ENCODE measurements at regions not wholly inside any gene's neighbourhood (a gene's known extent, or its start where the extent isn't known, plus 50 kb on each side); places are given as distances from the start of the nearest gene placed in this dataset.

GRCh38 chr12:98360401-98360800 lies 155.0 kb upstream of the TMPO start:
- Mint-ChIP-seq H3K27ac (no peak overlapping the region), H3K36me3 (ENCODE audit: low read depth) (no peaks in the 10 kb centered on the region), H3K4me3 (no peak overlapping the region), H3K27me3 (ENCODE audit: low read depth) (peaks cover 25% of the 10 kb centered on the region), H3K9me3 (ENCODE audit: insufficient read depth) (no peaks in the 10 kb centered on the region), H3K4me1 (ENCODE audit: low read depth) (no peaks in the 10 kb centered on the region)
- DNase-seq (no peak), ATAC-seq (no peak)
- ChIA-PET CTCF (no interaction called here), POLR2A (no interaction called here)

- no peak overlapping the region for H3K27ac Mint-ChIP-seq
- no peak for DNase-seq
- H3K4me3 Mint-ChIP-seq = no peak overlapping the region
- H3K27me3 Mint-ChIP-seq (ENCODE audit: low read depth) = peaks cover 32% of the 10 kb centered on the region
- no peak for ATAC-seq
- ChIA-PET CTCF (no interaction called here), POLR2A (no interaction called here)
- no peaks in the 10 kb centered on the region for H3K9me3 Mint-ChIP-seq (ENCODE audit: insufficient read depth)
- H3K36me3 Mint-ChIP-seq (ENCODE audit: low read depth) = peaks cover 5% of the 10 kb centered on the region
- peaks cover 33% of the 10 kb centered on the region for H3K4me1 Mint-ChIP-seq (ENCODE audit: low read depth)
Observed at GRCh38 chr12:98369581-98369980, 145.8 kb upstream of the TMPO start.

- ChIA-PET CTCF (interaction anchor here (0.6 to 1.4 kb wide), 3 partner anchors 12 to 144 kb away, joined by 3 to 4 read pairs (median 3); no protein-coding TSS in a partner anchor), POLR2A (no interaction called here)
- DNase-seq = no peak
- Mint-ChIP-seq H3K36me3 (ENCODE audit: low read depth) (peaks cover 5% of the 10 kb centered on the region), H3K27me3 (ENCODE audit: low read depth) (peaks cover 36% of the 10 kb centered on the region), H3K4me1 (ENCODE audit: low read depth) (peaks cover 33% of the 10 kb centered on the region), H3K9me3 (ENCODE audit: insufficient read depth) (no peaks in the 10 kb centered on the region), H3K27ac (peak overlapping the region; percentile 29), H3K4me3 (peak overlapping the region; percentile 3)
- peak; percentile 61 for ATAC-seq
Observed at GRCh38 chr12:98370976-98371375, 144.4 kb upstream of the TMPO start.

GRCh38 chr12:98371419-98371818 lies 144.0 kb upstream of the TMPO start:
- Mint-ChIP-seq H3K27me3 (ENCODE audit: low read depth) (peaks cover 38% of the 10 kb centered on the region), H3K27ac (peak overlapping the region; percentile 29), H3K9me3 (ENCODE audit: insufficient read depth) (no peaks in the 10 kb centered on the region), H3K4me3 (peak overlapping the region; percentile 3), H3K4me1 (ENCODE audit: low read depth) (peaks cover 33% of the 10 kb centered on the region), H3K36me3 (ENCODE audit: low read depth) (peaks cover 5% of the 10 kb centered on the region)
- ChIA-PET POLR2A (no interaction called here), CTCF (interaction anchor here (0.6 to 1.4 kb wide), 3 partner anchors 13 to 145 kb away, joined by 3 to 4 read pairs (median 3); no protein-coding TSS in a partner anchor)
- DNase-seq (peak; percentile 27), ATAC-seq (peak; percentile 19)

GRCh38 chr12:98372340-98373024 lies 142.9 kb upstream of the TMPO start:
- no peaks in the 10 kb centered on the region for H3K9me3 Mint-ChIP-seq (ENCODE audit: insufficient read depth)
- H3K4me3 Mint-ChIP-seq = no peak overlapping the region
- no peak for DNase-seq
- peaks cover 5% of the 10 kb centered on the region for H3K36me3 Mint-ChIP-seq (ENCODE audit: low read depth)
- peaks cover 39% of the 10 kb centered on the region for H3K27me3 Mint-ChIP-seq (ENCODE audit: low read depth)
- peaks cover 33% of the 10 kb centered on the region for H3K4me1 Mint-ChIP-seq (ENCODE audit: low read depth)
- ATAC-seq = no peak
- H3K27ac Mint-ChIP-seq = no peak overlapping the region
- ChIA-PET CTCF (no interaction called here), POLR2A (no interaction called here)

- DNase-seq (peak; percentile 23), ATAC-seq (peak; percentile 38)
- Mint-ChIP-seq H3K36me3 (ENCODE audit: low read depth) (peaks cover 5% of the 10 kb centered on the region), H3K27ac (no peak overlapping the region), H3K4me3 (no peak overlapping the region), H3K27me3 (ENCODE audit: low read depth) (peaks cover 43% of the 10 kb centered on the region), H3K4me1 (ENCODE audit: low read depth) (peaks cover 33% of the 10 kb centered on the region), H3K9me3 (ENCODE audit: insufficient read depth) (no peaks in the 10 kb centered on the region)
- POLR2A ChIA-PET = no interaction called here
- CTCF ChIA-PET = no interaction called here
Observed at GRCh38 chr12:98373025-98373554, 142.3 kb upstream of the TMPO start.

GRCh38 chr12:98374007-98374406 lies 141.4 kb upstream of the TMPO start:
- H3K27me3 Mint-ChIP-seq (ENCODE audit: low read depth) = peaks cover 46% of the 10 kb centered on the region
- no peak overlapping the region for H3K27ac Mint-ChIP-seq
- CTCF ChIA-PET = interaction anchor here (0.9 to 2.6 kb wide), 2 partner anchors 23 to 1387 kb away, joined by 4 to 14 read pairs; no protein-coding TSS in a partner anchor
- H3K36me3 Mint-ChIP-seq (ENCODE audit: low read depth) = peaks cover 5% of the 10 kb centered on the region
- POLR2A ChIA-PET = no interaction called here
- peak; percentile 32 for DNase-seq
- H3K4me1 Mint-ChIP-seq (ENCODE audit: low read depth) = peaks cover 33% of the 10 kb centered on the region
- H3K4me3 Mint-ChIP-seq = no peak overlapping the region
- H3K9me3 Mint-ChIP-seq (ENCODE audit: insufficient read depth) = no peaks in the 10 kb centered on the region
- peak; percentile 46 for ATAC-seq

GRCh38 chr12:98379106-98379505 lies 136.3 kb upstream of the TMPO start:
- ATAC-seq = no peak
- no peak overlapping the region for H3K4me3 Mint-ChIP-seq
- no peak for DNase-seq
- no peak overlapping the region for H3K27ac Mint-ChIP-seq
- H3K4me1 Mint-ChIP-seq (ENCODE audit: low read depth) = no peaks in the 10 kb centered on the region
- ChIA-PET CTCF (interaction anchor here (1.4 kb wide), 1 partner anchor 21 kb away, joined by 3 read pairs; no protein-coding TSS in a partner anchor), POLR2A (no interaction called here)
- no peaks in the 10 kb centered on the region for H3K9me3 Mint-ChIP-seq (ENCODE audit: insufficient read depth)
- peaks cover 55% of the 10 kb centered on the region for H3K27me3 Mint-ChIP-seq (ENCODE audit: low read depth)
- H3K36me3 Mint-ChIP-seq (ENCODE audit: low read depth) = no peaks in the 10 kb centered on the region

GRCh38 chr12:98385641-98386040 lies 129.7 kb upstream of the TMPO start:
- H3K27ac Mint-ChIP-seq = no peak overlapping the region
- H3K9me3 Mint-ChIP-seq (ENCODE audit: insufficient read depth) = no peaks in the 10 kb centered on the region
- POLR2A ChIA-PET = no interaction called here
- H3K4me3 Mint-ChIP-seq = no peak overlapping the region
- no peaks in the 10 kb centered on the region for H3K4me1 Mint-ChIP-seq (ENCODE audit: low read depth)
- H3K27me3 Mint-ChIP-seq (ENCODE audit: low read depth) = peaks cover 25% of the 10 kb centered on the region
- ATAC-seq = no peak
- H3K36me3 Mint-ChIP-seq (ENCODE audit: low read depth) = no peaks in the 10 kb centered on the region
- DNase-seq = no peak
- CTCF ChIA-PET = interaction anchor here (3.4 kb wide), 1 partner anchor 12 kb away, joined by 13 read pairs; no protein-coding TSS in a partner anchor

- CTCF ChIA-PET = interaction anchor here (1.6 to 1.9 kb wide), 2 partner anchors 10 to 11 kb away, joined by 4 to 8 read pairs; no protein-coding TSS in a partner anchor
Observed at GRCh38 chr12:98387444-98387843, 127.9 kb upstream of the TMPO start.

GRCh38 chr12:98388126-98388525 lies 127.3 kb upstream of the TMPO start:
- no peaks in the 10 kb centered on the region for H3K4me1 Mint-ChIP-seq (ENCODE audit: low read depth)
- H3K27me3 Mint-ChIP-seq (ENCODE audit: low read depth) = peaks cover 13% of the 10 kb centered on the region
- no peaks in the 10 kb centered on the region for H3K9me3 Mint-ChIP-seq (ENCODE audit: insufficient read depth)
- ChIA-PET CTCF (interaction anchor here (1.6 to 1.9 kb wide), 2 partner anchors 9 to 12 kb away, joined by 4 to 8 read pairs; no protein-coding TSS in a partner anchor), POLR2A (no interaction called here)
- no peak overlapping the region for H3K27ac Mint-ChIP-seq
- no peaks in the 10 kb centered on the region for H3K36me3 Mint-ChIP-seq (ENCODE audit: low read depth)
- ATAC-seq = no peak
- H3K4me3 Mint-ChIP-seq = no peak overlapping the region
- DNase-seq = no peak

More at GRCh38 chr12:98387444-98387843, 127.9 kb upstream of the TMPO start:
- no peaks in the 10 kb centered on the region for H3K9me3 Mint-ChIP-seq (ENCODE audit: insufficient read depth)
- POLR2A ChIA-PET = no interaction called here
- no peaks in the 10 kb centered on the region for H3K36me3 Mint-ChIP-seq (ENCODE audit: low read depth)
- H3K4me1 Mint-ChIP-seq (ENCODE audit: low read depth) = no peaks in the 10 kb centered on the region
- peaks cover 18% of the 10 kb centered on the region for H3K27me3 Mint-ChIP-seq (ENCODE audit: low read depth)
- H3K27ac Mint-ChIP-seq = no peak overlapping the region
- no peak for DNase-seq
- no peak overlapping the region for H3K4me3 Mint-ChIP-seq
- no peak for ATAC-seq

GRCh38 chr12:98389593-98389992 lies 125.8 kb upstream of the TMPO start:
- no peak overlapping the region for H3K27ac Mint-ChIP-seq
- ChIA-PET CTCF (no interaction called here), POLR2A (no interaction called here)
- H3K4me1 Mint-ChIP-seq (ENCODE audit: low read depth) = no peaks in the 10 kb centered on the region
- no peaks in the 10 kb centered on the region for H3K9me3 Mint-ChIP-seq (ENCODE audit: insufficient read depth)
- no peak overlapping the region for H3K4me3 Mint-ChIP-seq
- H3K27me3 Mint-ChIP-seq (ENCODE audit: low read depth) = peaks cover 11% of the 10 kb centered on the region
- DNase-seq = no peak
- no peak for ATAC-seq
- no peaks in the 10 kb centered on the region for H3K36me3 Mint-ChIP-seq (ENCODE audit: low read depth)
